ENCODE measurements at regions not wholly inside any gene's neighbourhood (a gene's known extent, or its start where the extent isn't known, plus 50 kb on each side); places are given as distances from the start of the nearest gene placed in this dataset.

DNA sequence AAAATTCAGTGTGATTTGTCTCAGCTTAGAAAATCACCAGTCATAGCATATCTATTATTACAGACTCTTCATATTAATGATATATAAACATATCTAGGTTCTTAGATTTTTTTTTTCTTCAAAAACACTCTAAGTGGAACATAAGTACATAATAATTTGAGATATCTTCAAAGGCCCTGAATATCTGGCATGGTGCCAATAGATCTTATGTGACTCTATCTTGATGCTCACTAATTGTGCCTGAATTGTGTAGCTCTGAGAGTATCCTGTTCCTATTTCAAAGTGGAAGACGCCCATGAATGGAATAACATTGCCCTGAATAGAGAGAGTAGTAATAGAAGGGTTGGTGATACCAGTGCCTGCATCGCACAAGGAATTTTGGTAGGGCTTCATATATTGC is 1312.7 kb upstream of the USP15 start:
- H3K4me1 ChIP-seq, result no peaks in the 10 kb centered on the region
- no peaks in the 10 kb centered on the region for H3F3A ChIP-seq (ENCODE audit: low read depth)
- DNase-seq (ENCODE audit: low spot score), result no peak
- no peak overlapping the region for H3K4me3 ChIP-seq
- Mint-ChIP-seq H3K4me3 (no peak overlapping the region), H3K27ac (no peak overlapping the region), H3K36me3 (no peaks in the 10 kb centered on the region), H3K4me1 (no peaks in the 10 kb centered on the region), H3K9me3 (no peaks in the 10 kb centered on the region), H3K27me3 (ENCODE audit: insufficient read depth, low read depth) (no peaks in the 10 kb centered on the region)
- no peaks in the 10 kb centered on the region for H3K79me2 ChIP-seq (ENCODE audit: low read depth)
- H3K27ac ChIP-seq, result no peak overlapping the region
- no peak overlapping the region for H2AFZ ChIP-seq (replicated peaks)
- no peak overlapping the region for H3K4me2 ChIP-seq
- no peaks in the 10 kb centered on the region for H3K27me3 ChIP-seq
- no peaks in the 10 kb centered on the region for H3K36me3 ChIP-seq
- no peaks in the 10 kb centered on the region for H4K20me1 ChIP-seq (ENCODE audit: low read depth)
- no peak overlapping the region for H3K9ac ChIP-seq
- TF ChIP-seq EZH2 (IDR thresholded peaks at IDR 0.05) (no peak), EZH2phosphoT487 (IDR thresholded peaks at IDR 0.05) (no peak)
- TF ChIP-seq, protein P1, sequence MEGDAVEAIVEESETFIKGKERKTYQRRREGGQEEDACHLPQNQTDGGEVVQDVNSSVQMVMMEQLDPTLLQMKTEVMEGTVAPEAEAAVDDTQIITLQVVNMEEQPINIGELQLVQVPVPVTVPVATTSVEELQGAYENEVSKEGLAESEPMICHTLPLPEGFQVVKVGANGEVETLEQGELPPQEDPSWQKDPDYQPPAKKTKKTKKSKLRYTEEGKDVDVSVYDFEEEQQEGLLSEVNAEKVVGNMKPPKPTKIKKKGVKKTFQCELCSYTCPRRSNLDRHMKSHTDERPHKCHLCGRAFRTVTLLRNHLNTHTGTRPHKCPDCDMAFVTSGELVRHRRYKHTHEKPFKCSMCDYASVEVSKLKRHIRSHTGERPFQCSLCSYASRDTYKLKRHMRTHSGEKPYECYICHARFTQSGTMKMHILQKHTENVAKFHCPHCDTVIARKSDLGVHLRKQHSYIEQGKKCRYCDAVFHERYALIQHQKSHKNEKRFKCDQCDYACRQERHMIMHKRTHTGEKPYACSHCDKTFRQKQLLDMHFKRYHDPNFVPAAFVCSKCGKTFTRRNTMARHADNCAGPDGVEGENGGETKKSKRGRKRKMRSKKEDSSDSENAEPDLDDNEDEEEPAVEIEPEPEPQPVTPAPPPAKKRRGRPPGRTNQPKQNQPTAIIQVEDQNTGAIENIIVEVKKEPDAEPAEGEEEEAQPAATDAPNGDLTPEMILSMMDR (IDR thresholded peaks at IDR 0.05), result no peak
- H3K9me3 ChIP-seq (ENCODE audit: low read depth), result no peaks in the 10 kb centered on the region

DNA sequence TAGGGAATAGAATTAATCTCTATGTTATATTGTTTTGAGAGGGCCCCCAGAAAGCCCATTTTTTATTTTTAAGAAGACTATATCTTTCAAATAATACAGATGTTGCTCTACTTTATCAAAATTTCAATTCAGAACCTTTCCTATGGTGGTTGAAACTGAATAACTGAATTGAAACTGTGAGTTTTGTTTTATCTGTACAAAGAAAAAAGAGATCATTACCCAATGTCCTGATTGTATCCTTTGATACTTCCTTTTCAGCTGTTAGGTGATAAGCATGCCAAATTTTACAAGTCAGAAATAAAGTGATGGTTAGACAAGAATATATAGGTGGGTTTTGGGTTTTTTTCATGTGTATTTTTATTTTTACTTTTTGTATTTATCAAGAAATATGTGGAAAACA is 1293.1 kb upstream of the USP15 start:
- Histone ChIP-seq H4K20me1 (ENCODE audit: low read depth) (no peaks in the 10 kb centered on the region), H3K36me3 (no peaks in the 10 kb centered on the region), H3K27ac (no peak overlapping the region), H3K9me3 (ENCODE audit: low read depth) (no peaks in the 10 kb centered on the region), H3K4me3 (no peak overlapping the region), H2AFZ (replicated peaks) (no peak overlapping the region), H3K9ac (no peak overlapping the region), H3K4me1 (no peaks in the 10 kb centered on the region), H3K27me3 (no peaks in the 10 kb centered on the region), H3K79me2 (ENCODE audit: low read depth) (no peaks in the 10 kb centered on the region), H3F3A (ENCODE audit: low read depth) (no peaks in the 10 kb centered on the region), H3K4me2 (no peak overlapping the region)
- Mint-ChIP-seq H3K4me3 (no peak overlapping the region), H3K27ac (no peak overlapping the region), H3K9me3 (no peaks in the 10 kb centered on the region), H3K27me3 (ENCODE audit: insufficient read depth, low read depth) (no peaks in the 10 kb centered on the region), H3K4me1 (no peaks in the 10 kb centered on the region), H3K36me3 (no peaks in the 10 kb centered on the region)
- no peak for TF ChIP-seq EZH2phosphoT487 (IDR thresholded peaks at IDR 0.05)
- TF ChIP-seq, protein P1 (IDR thresholded peaks at IDR 0.05), result no peak
- no peak for TF ChIP-seq EZH2 (IDR thresholded peaks at IDR 0.05)
- no peak for DNase-seq (ENCODE audit: low spot score)

DNA sequence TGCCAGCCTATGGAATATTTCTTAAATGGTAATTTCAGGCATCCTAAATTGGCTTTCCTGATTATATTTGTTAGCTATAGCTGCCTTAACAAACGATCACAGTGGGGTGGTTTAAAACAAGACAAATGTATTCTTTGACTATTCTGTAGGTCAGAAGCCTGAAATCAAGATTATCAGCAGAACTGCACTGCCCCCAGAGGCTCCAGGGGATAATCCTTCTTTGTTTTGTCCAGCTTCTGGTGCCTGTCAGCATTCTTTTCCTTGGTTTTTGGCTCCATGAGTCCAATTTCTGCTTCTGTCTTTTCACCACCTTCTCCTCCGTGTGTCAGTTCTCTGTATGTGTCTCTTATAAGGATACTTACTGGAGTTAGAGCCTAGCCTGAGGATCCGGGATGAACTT is 1282.2 kb upstream of the USP15 start:
- peaks cover 10% of the 10 kb centered on the region for H3K27me3 ChIP-seq
- no peak overlapping the region for H3K4me3 Mint-ChIP-seq
- TF ChIP-seq, protein P1 (IDR thresholded peaks at IDR 0.05), result peak; percentile 69
- TF ChIP-seq EZH2phosphoT487 (IDR thresholded peaks at IDR 0.05) (no peak), EZH2 (IDR thresholded peaks at IDR 0.05) (no peak)
- H3K27ac ChIP-seq, result no peak overlapping the region
- peak overlapping the region; percentile 29 for H3K27ac Mint-ChIP-seq
- H3K9me3 ChIP-seq (ENCODE audit: low read depth), result no peaks in the 10 kb centered on the region
- H3K4me1 ChIP-seq, result peaks cover 38% of the 10 kb centered on the region
- no peak overlapping the region for H3K9ac ChIP-seq
- H3K4me3 ChIP-seq, result no peak overlapping the region
- H3F3A ChIP-seq (ENCODE audit: low read depth), result peaks cover 36% of the 10 kb centered on the region
- peaks cover 2% of the 10 kb centered on the region for H3K27me3 Mint-ChIP-seq (ENCODE audit: insufficient read depth, low read depth)
- H4K20me1 ChIP-seq (ENCODE audit: low read depth), result no peaks in the 10 kb centered on the region
- no peaks in the 10 kb centered on the region for H3K36me3 ChIP-seq
- H3K36me3 Mint-ChIP-seq, result no peaks in the 10 kb centered on the region
- peak overlapping the region; percentile 41 for H3K4me2 ChIP-seq
- peak; percentile 69 for DNase-seq (ENCODE audit: low spot score)
- H3K9me3 Mint-ChIP-seq, result peaks cover 4% of the 10 kb centered on the region
- no peaks in the 10 kb centered on the region for H3K79me2 ChIP-seq (ENCODE audit: low read depth)
- H3K4me1 Mint-ChIP-seq, result peaks cover 16% of the 10 kb centered on the region
- H2AFZ ChIP-seq (replicated peaks), result no peak overlapping the region
